BE2C (cell line): ENCODE measurements at regions not wholly inside any gene's neighbourhood (a gene's known extent, or its start where the extent isn't known, plus 50 kb on each side); places are given as distances from the start of the nearest gene placed in this dataset.

Source experiments
- DNase-seq: peaks from one replicate; pipeline ENCODE4 v3.0.0-alpha.2; 2020
- H3K27me3 ChIP-seq: fragments of 250-450 bp; sonication (Bioruptor Pico); 2 replicates; pipeline ENCODE4 v1.5.1; 2020; ENCODE audit warnings: mild to moderate bottlenecking
- H3K36me3 ChIP-seq: fragments of 250-450 bp; sonication (Bioruptor Pico); 2 replicates; pipeline ENCODE4 v1.5.1; 2020; ENCODE audit warnings: mild to moderate bottlenecking
- H3K4me1 ChIP-seq: fragments of 250-450 bp; sonication (Bioruptor Pico); 2 replicates; pipeline ENCODE4 v1.5.1; 2020
- H3K4me3 ChIP-seq: 2 replicates; pipeline ENCODE4 v1.5.1; 2011; ENCODE audit warnings: low read depth, low read length
- H3K9me3 ChIP-seq: fragments of 250-450 bp; sonication (Bioruptor Pico); 2 replicates; pipeline ENCODE4 v1.5.1; 2020
- CTCF ChIP-seq: IDR thresholded peaks from 2 replicates; pipeline ENCODE4 v1.5.1; 2012; ENCODE audit warnings: mild to moderate bottlenecking, low read depth, low read length

DNA sequence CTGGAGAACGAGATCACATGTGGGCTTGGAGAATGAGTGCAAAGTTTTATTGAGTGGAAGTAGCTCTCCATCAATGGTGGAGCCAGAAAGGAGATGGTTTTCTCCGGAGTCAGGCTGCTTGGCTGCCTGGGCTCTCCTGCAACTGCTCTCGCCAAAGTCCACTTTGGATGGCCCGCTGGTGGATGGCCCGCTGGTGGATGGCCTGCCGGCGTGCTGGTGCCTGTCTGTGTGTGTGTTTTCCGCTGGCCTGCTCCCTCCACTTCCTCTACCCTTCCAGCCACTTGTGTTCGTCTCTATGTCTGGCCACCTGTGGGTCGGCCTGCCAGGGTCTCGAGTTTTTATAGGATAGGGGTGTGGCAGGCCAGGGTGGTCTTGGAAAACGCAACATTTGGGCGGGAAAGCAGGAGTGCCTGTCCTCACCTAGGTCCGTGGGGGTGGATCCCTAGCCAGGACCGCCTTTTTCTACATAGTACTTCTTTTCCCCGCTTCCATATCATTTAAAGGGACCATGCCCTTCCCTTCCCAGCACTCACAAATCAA lies 1292.1 kb upstream of the PIK3C3 start:
- no peaks in the 10 kb centered on the region for H3K27me3 ChIP-seq
- H3K9me3 ChIP-seq, result no peaks in the 10 kb centered on the region
- no peaks in the 10 kb centered on the region for H3K4me1 ChIP-seq
- no peak for TF ChIP-seq CTCF
- H3K4me3 ChIP-seq, result no peak overlapping the region
- no peak for DNase-seq
- no peaks in the 10 kb centered on the region for H3K36me3 ChIP-seq

- H3K4me1 ChIP-seq, result no peaks in the 10 kb centered on the region
- no peaks in the 10 kb centered on the region for H3K9me3 ChIP-seq
- TF ChIP-seq CTCF, result no peak
- H3K27me3 ChIP-seq, result no peaks in the 10 kb centered on the region
- no peak overlapping the region for H3K4me3 ChIP-seq
- H3K36me3 ChIP-seq, result no peaks in the 10 kb centered on the region
- no peak for DNase-seq
Observed at GRCh38 chr18:40653682-40654081, 1301.4 kb upstream of the PIK3C3 start.

DNA sequence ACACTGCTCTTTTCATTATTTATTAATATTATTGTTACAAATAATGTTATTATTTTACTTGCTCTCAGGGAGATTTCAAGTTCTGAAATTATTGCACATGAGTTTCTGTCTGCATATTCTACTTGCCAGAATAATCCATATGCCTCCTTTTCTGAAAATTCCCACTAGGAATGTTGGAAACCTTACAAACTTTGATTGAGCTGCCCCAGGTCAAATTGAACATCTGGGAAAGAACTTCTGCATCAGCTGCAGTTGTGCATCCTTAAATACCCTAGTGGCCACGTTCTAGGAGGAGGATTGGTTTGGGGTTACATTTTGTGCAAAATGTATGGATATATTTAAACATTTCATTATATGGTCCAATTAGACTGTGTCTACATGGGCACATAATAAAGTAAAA lies 1302.7 kb upstream of the PIK3C3 start:
- Histone ChIP-seq H3K36me3 (no peaks in the 10 kb centered on the region), H3K4me3 (no peak overlapping the region), H3K9me3 (no peaks in the 10 kb centered on the region), H3K4me1 (no peaks in the 10 kb centered on the region), H3K27me3 (no peaks in the 10 kb centered on the region)
- TF ChIP-seq CTCF, result no peak
- no peak for DNase-seq

DNA sequence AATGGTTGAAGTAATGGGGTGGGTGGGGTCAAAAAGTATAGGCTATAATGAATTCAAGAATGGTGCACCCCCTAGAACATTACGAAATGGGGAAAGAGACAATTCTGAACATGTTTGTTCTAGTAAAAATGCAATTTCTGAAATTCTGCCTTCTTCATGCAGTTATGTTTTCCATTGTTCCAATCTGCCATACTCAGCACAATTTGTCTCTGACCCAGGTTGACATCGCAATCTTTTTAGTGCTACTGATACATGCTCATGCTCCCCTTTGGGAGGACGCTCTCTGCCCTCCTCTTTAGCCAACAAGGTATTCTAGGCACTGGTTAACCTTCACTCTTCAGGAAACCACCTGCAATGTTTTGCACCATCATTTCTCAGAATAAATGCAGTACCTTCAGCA lies 1303.9 kb upstream of the PIK3C3 start:
- Histone ChIP-seq H3K4me1 (no peaks in the 10 kb centered on the region), H3K36me3 (no peaks in the 10 kb centered on the region), H3K4me3 (no peak overlapping the region), H3K9me3 (no peaks in the 10 kb centered on the region), H3K27me3 (no peaks in the 10 kb centered on the region)
- no peak for TF ChIP-seq CTCF
- no peak for DNase-seq

GRCh38 chr18:40642692-40643229 lies 1312.3 kb upstream of the PIK3C3 start:
- Histone ChIP-seq H3K9me3 (no peaks in the 10 kb centered on the region), H3K27me3 (no peaks in the 10 kb centered on the region), H3K4me3 (no peak overlapping the region), H3K4me1 (no peaks in the 10 kb centered on the region), H3K36me3 (no peaks in the 10 kb centered on the region)
- no peak for TF ChIP-seq CTCF
- no peak for DNase-seq

GRCh38 chr18:40631319-40631718 lies 1323.7 kb upstream of the PIK3C3 start:
- H3K27me3 ChIP-seq, result no peaks in the 10 kb centered on the region
- H3K4me3 ChIP-seq, result no peak overlapping the region
- TF ChIP-seq CTCF, result no peak
- DNase-seq, result no peak
- H3K36me3 ChIP-seq, result no peaks in the 10 kb centered on the region
- H3K4me1 ChIP-seq, result no peaks in the 10 kb centered on the region
- H3K9me3 ChIP-seq, result no peaks in the 10 kb centered on the region
